ENCODE measurements at regions not wholly inside any gene's neighbourhood (a gene's known extent, or its start where the extent isn't known, plus 50 kb on each side); places are given as distances from the start of the nearest gene placed in this dataset.
"Not testable (repeated sequence)": the region's sequence is repeated elsewhere in the genome, so short reads cannot be mapped to it uniquely, and the experiment has no call there.

- DNase-seq, result no peak
Measured at GRCh38 chr18:61676773-61677434, 215.9 kb downstream of the RNF152 start.

- DNase-seq, result no peak
Measured at GRCh38 chr18:61669320-61669719, 223.5 kb downstream of the RNF152 start.

- DNase-seq, result no peak
Measured at GRCh38 chr18:61666876-61667590, 225.8 kb downstream of the RNF152 start.

GRCh38 chr18:61664419-61665084, 228.3 kb downstream of the RNF152 start:
- no peak for DNase-seq

- DNase-seq, result no peak
Measured at GRCh38 chr18:61662726-61663125, 230.1 kb downstream of the RNF152 start.

GRCh38 chr18:61658431-61658830, 234.4 kb downstream of the RNF152 start:
- no peak for DNase-seq

- no peak for DNase-seq
Measured at GRCh38 chr18:61657066-61657732, 235.6 kb downstream of the RNF152 start.

GRCh38 chr18:61655630-61656029, 237.2 kb downstream of the RNF152 start:
- DNase-seq, result no peak

- DNase-seq, result no peak
Measured at GRCh38 chr18:61653823-61654551, 238.8 kb downstream of the RNF152 start.

- no peak for DNase-seq
Measured at GRCh38 chr18:61651880-61652268, 240.9 kb downstream of the RNF152 start.

- DNase-seq, result no peak
Measured at GRCh38 chr18:61651145-61651879, 241.5 kb downstream of the RNF152 start.

- no peak for DNase-seq
Measured at GRCh38 chr18:61643884-61644647, 248.7 kb downstream of the RNF152 start.

GRCh38 chr18:61639886-61640285, 252.9 kb downstream of the RNF152 start:
- DNase-seq, result no peak

- DNase-seq, result no peak
Measured at GRCh38 chr18:61637905-61638595, 254.8 kb downstream of the RNF152 start.

GRCh38 chr18:61637319-61637718, 255.5 kb downstream of the RNF152 start:
- DNase-seq, result no peak

- DNase-seq, result peak; percentile 38
Measured at GRCh38 chr18:61635901-61636528, 256.8 kb downstream of the RNF152 start.

GRCh38 chr18:61628085-61628484, 264.7 kb downstream of the RNF152 start:
- no peak for DNase-seq

GRCh38 chr18:61624631-61625030, 268.2 kb downstream of the RNF152 start:
- DNase-seq, result not testable (repeated sequence)

GRCh38 chr18:61619783-61620182, 273.0 kb downstream of the RNF152 start:
- no peak for DNase-seq

- DNase-seq, result no peak
Measured at GRCh38 chr18:61618816-61619215, 274.0 kb downstream of the RNF152 start.
